MM.1S (cell line): ENCODE measurements at regions not wholly inside any gene's neighbourhood (a gene's known extent, or its start where the extent isn't known, plus 50 kb on each side); places are given as distances from the start of the nearest gene placed in this dataset.

Experiments used
- CTCF ChIP-seq: fragments of 300-600 bp; sonication (generic); IDR thresholded peaks from 2 replicates; pipeline ENCODE4 v1.5.1; 2016; ENCODE audit warnings: antibody characterized with exemption, low read length, mixed read lengths
- EZH2 ChIP-seq: fragments of 300-600 bp; sonication (generic); optimal IDR thresholded peaks from 2 replicates; pipeline ENCODE3; 2017; ENCODE audit warnings: low read depth, mild to moderate bottlenecking, antibody characterized with exemption, low read length, mixed read lengths

GRCh38 chr1:234878288-234878687 is 250.3 kb downstream of the TOMM20 start:
- TF ChIP-seq CTCF (no peak), EZH2 (no peak)
